Chondrocyte (in vitro differentiated cells): ENCODE measurements at regions not wholly inside any gene's neighbourhood (a gene's known extent, or its start where the extent isn't known, plus 50 kb on each side); places are given as distances from the start of the nearest gene placed in this dataset.

Experiments
- DNase-seq: peaks from one replicate; pipeline ENCODE4 v3.0.0; 2021; ENCODE audit warnings: mixed read lengths, low spot score
- H3K27ac Mint-ChIP-seq: one replicate; pipeline ENCODE4 v1.8.0; 2021; ENCODE audit warnings: mild to moderate bottlenecking, moderate library complexity, mixed read lengths; ENCODE audit not compliant: unreplicated experiment
- H3K27me3 Mint-ChIP-seq: 2 replicates; pipeline ENCODE4 v1.8.0; 2021; ENCODE audit warnings: low read depth, mixed read lengths
- H3K36me3 Mint-ChIP-seq: 2 replicates; pipeline ENCODE4 v1.8.0; 2021; ENCODE audit warnings: low read depth, mixed read lengths
- H3K4me1 Mint-ChIP-seq: 2 replicates; pipeline ENCODE4 v1.8.0; 2021; ENCODE audit warnings: low read depth, mild to moderate bottlenecking, mixed read lengths
- H3K4me3 Mint-ChIP-seq: one replicate; pipeline ENCODE4 v1.8.0; 2021; ENCODE audit warnings: mild to moderate bottlenecking, moderate library complexity, mixed read lengths; ENCODE audit not compliant: unreplicated experiment
- H3K9me3 Mint-ChIP-seq: 2 replicates; pipeline ENCODE4 v1.8.0; 2021; ENCODE audit warnings: low read depth, mixed read lengths
- CTCF ChIP-seq: fragments of 200-600 bp; sonication (generic); IDR thresholded peaks from 2 replicates; pipeline ENCODE4 v1.5.0; 2021; ENCODE audit warnings: antibody characterized with exemption, mild to moderate bottlenecking, moderate library complexity

- H3K9me3 Mint-ChIP-seq = no peaks in the 10 kb centered on the region
- H3K36me3 Mint-ChIP-seq = no peaks in the 10 kb centered on the region
- peaks cover 2% of the 10 kb centered on the region for H3K4me1 Mint-ChIP-seq
- H3K27me3 Mint-ChIP-seq = peaks cover 3% of the 10 kb centered on the region
- no peak overlapping the region for H3K4me3 Mint-ChIP-seq
- DNase-seq = no peak
- TF ChIP-seq CTCF = no peak
- no peak overlapping the region for H3K27ac Mint-ChIP-seq
Measured at GRCh38 chr18:62442391-62442790, 80.4 kb upstream of the ZCCHC2 start.

- Mint-ChIP-seq H3K27ac (no peak overlapping the region), H3K27me3 (peaks cover 3% of the 10 kb centered on the region), H3K9me3 (peaks cover 5% of the 10 kb centered on the region), H3K4me1 (peaks cover 4% of the 10 kb centered on the region), H3K4me3 (no peak overlapping the region), H3K36me3 (peaks cover 2% of the 10 kb centered on the region)
- DNase-seq = no peak
- TF ChIP-seq CTCF = no peak
Measured at GRCh38 chr18:62445386-62445917, 77.4 kb upstream of the ZCCHC2 start.

GRCh38 chr18:62446511-62446910 is 76.3 kb upstream of the ZCCHC2 start:
- DNase-seq = no peak
- TF ChIP-seq CTCF = no peak
- Mint-ChIP-seq H3K4me1 (peaks cover 14% of the 10 kb centered on the region), H3K27ac (no peak overlapping the region), H3K9me3 (peaks cover 5% of the 10 kb centered on the region), H3K4me3 (no peak overlapping the region), H3K27me3 (peaks cover 3% of the 10 kb centered on the region), H3K36me3 (peaks cover 2% of the 10 kb centered on the region)

GRCh38 chr18:62447652-62448051 is 75.2 kb upstream of the ZCCHC2 start:
- peaks cover 2% of the 10 kb centered on the region for H3K36me3 Mint-ChIP-seq
- no peak for TF ChIP-seq CTCF
- no peak overlapping the region for H3K4me3 Mint-ChIP-seq
- DNase-seq = no peak
- peaks cover 3% of the 10 kb centered on the region for H3K27me3 Mint-ChIP-seq
- no peak overlapping the region for H3K27ac Mint-ChIP-seq
- peaks cover 5% of the 10 kb centered on the region for H3K9me3 Mint-ChIP-seq
- H3K4me1 Mint-ChIP-seq = peaks cover 15% of the 10 kb centered on the region

GRCh38 chr18:62448426-62448825 is 74.4 kb upstream of the ZCCHC2 start:
- Mint-ChIP-seq H3K4me1 (peaks cover 15% of the 10 kb centered on the region), H3K27me3 (peaks cover 3% of the 10 kb centered on the region), H3K36me3 (peaks cover 2% of the 10 kb centered on the region), H3K4me3 (no peak overlapping the region), H3K9me3 (peaks cover 5% of the 10 kb centered on the region), H3K27ac (no peak overlapping the region)
- DNase-seq = no peak
- TF ChIP-seq CTCF = no peak
